Chondrocyte (in vitro differentiated cells): ENCODE measurements at regions not wholly inside any gene's neighbourhood (a gene's known extent, or its start where the extent isn't known, plus 50 kb on each side); places are given as distances from the start of the nearest gene placed in this dataset.

Source experiments
- DNase-seq: peaks from one replicate; pipeline ENCODE4 v3.0.0; 2021; ENCODE audit warnings: mixed read lengths, low spot score
- H3K27ac Mint-ChIP-seq: one replicate; pipeline ENCODE4 v1.8.0; 2021; ENCODE audit warnings: mild to moderate bottlenecking, moderate library complexity, mixed read lengths; ENCODE audit not compliant: unreplicated experiment
- H3K27me3 Mint-ChIP-seq: 2 replicates; pipeline ENCODE4 v1.8.0; 2021; ENCODE audit warnings: low read depth, mixed read lengths
- H3K36me3 Mint-ChIP-seq: 2 replicates; pipeline ENCODE4 v1.8.0; 2021; ENCODE audit warnings: low read depth, mixed read lengths
- H3K4me1 Mint-ChIP-seq: 2 replicates; pipeline ENCODE4 v1.8.0; 2021; ENCODE audit warnings: low read depth, mild to moderate bottlenecking, mixed read lengths
- H3K4me3 Mint-ChIP-seq: one replicate; pipeline ENCODE4 v1.8.0; 2021; ENCODE audit warnings: mild to moderate bottlenecking, moderate library complexity, mixed read lengths; ENCODE audit not compliant: unreplicated experiment
- H3K9me3 Mint-ChIP-seq: 2 replicates; pipeline ENCODE4 v1.8.0; 2021; ENCODE audit warnings: low read depth, mixed read lengths
- CTCF ChIP-seq: fragments of 200-600 bp; sonication (generic); IDR thresholded peaks from 2 replicates; pipeline ENCODE4 v1.5.0; 2021; ENCODE audit warnings: antibody characterized with exemption, mild to moderate bottlenecking, moderate library complexity

GRCh38 chr3:154022606-154023005 lies 98.6 kb upstream of the ARHGEF26 start:
- TF ChIP-seq CTCF, result no peak
- DNase-seq, result no peak
- Mint-ChIP-seq H3K36me3 (no peaks in the 10 kb centered on the region), H3K4me3 (no peak overlapping the region), H3K4me1 (no peaks in the 10 kb centered on the region), H3K27ac (no peak overlapping the region), H3K27me3 (no peaks in the 10 kb centered on the region), H3K9me3 (peaks cover 2% of the 10 kb centered on the region)

- H3K9me3 Mint-ChIP-seq, result peaks cover 2% of the 10 kb centered on the region
- no peak overlapping the region for H3K4me3 Mint-ChIP-seq
- H3K4me1 Mint-ChIP-seq, result no peaks in the 10 kb centered on the region
- no peak overlapping the region for H3K27ac Mint-ChIP-seq
- DNase-seq, result no peak
- H3K27me3 Mint-ChIP-seq, result no peaks in the 10 kb centered on the region
- TF ChIP-seq CTCF, result no peak
- no peaks in the 10 kb centered on the region for H3K36me3 Mint-ChIP-seq
Measured at GRCh38 chr3:154023148-154023547, 98.0 kb upstream of the ARHGEF26 start.

- no peaks in the 10 kb centered on the region for H3K27me3 Mint-ChIP-seq
- no peak for TF ChIP-seq CTCF
- no peak overlapping the region for H3K27ac Mint-ChIP-seq
- no peak for DNase-seq
- H3K4me3 Mint-ChIP-seq, result no peak overlapping the region
- H3K4me1 Mint-ChIP-seq, result no peaks in the 10 kb centered on the region
- no peaks in the 10 kb centered on the region for H3K36me3 Mint-ChIP-seq
- H3K9me3 Mint-ChIP-seq, result peaks cover 2% of the 10 kb centered on the region
Measured at GRCh38 chr3:154025007-154025406, 96.2 kb upstream of the ARHGEF26 start.

- Mint-ChIP-seq H3K4me3 (no peak overlapping the region), H3K27me3 (peaks cover 1% of the 10 kb centered on the region), H3K27ac (no peak overlapping the region), H3K4me1 (no peaks in the 10 kb centered on the region), H3K9me3 (no peaks in the 10 kb centered on the region), H3K36me3 (no peaks in the 10 kb centered on the region)
- no peak for DNase-seq
- TF ChIP-seq CTCF, result no peak
Measured at GRCh38 chr3:154029926-154030325, 91.3 kb upstream of the ARHGEF26 start.

GRCh38 chr3:154034797-154035330 lies 86.3 kb upstream of the ARHGEF26 start:
- Mint-ChIP-seq H3K4me3 (no peak overlapping the region), H3K9me3 (no peaks in the 10 kb centered on the region), H3K27me3 (peaks cover 1% of the 10 kb centered on the region), H3K36me3 (no peaks in the 10 kb centered on the region), H3K4me1 (no peaks in the 10 kb centered on the region), H3K27ac (no peak overlapping the region)
- TF ChIP-seq CTCF, result no peak
- no peak for DNase-seq
